Neutrophil (primary cell): ENCODE measurements at regions not wholly inside any gene's neighbourhood (a gene's known extent, or its start where the extent isn't known, plus 50 kb on each side); places are given as distances from the start of the nearest gene placed in this dataset.

Experiments
- H3K27ac ChIP-seq: fragments of 200-600 bp; sonication (generic); 2 replicates; pipeline ENCODE4 v1.5.1; 2016; ENCODE audit warnings: mild to moderate bottlenecking, moderate library complexity
- H3K27me3 ChIP-seq: fragments of 200-600 bp; sonication (generic); 2 replicates; pipeline ENCODE4 v1.6.0; 2016; ENCODE audit warnings: mild to moderate bottlenecking
- H3K36me3 ChIP-seq: fragments of 200-600 bp; sonication (generic); 2 replicates; pipeline ENCODE4 v1.5.1; 2017
- H3K4me1 ChIP-seq, 2 experiments: fragments of 200-600 bp in 1 of 2; sonication (generic) in 1 of 2; 1 replicate in 1 of 2; 2 replicates in 1 of 2; pipeline versions ENCODE4 v1.5.1 to v1.6.1; 2013 to 2016; ENCODE audit warnings: low read depth in 1 of 2, low read length in 1 of 2, mild to moderate bottlenecking in 1 of 2, moderate library complexity in 1 of 2; ENCODE audit not compliant: control insufficient read depth in 1 of 2, insufficient read depth in 1 of 2
- H3K4me3 ChIP-seq, 2 experiments: fragments of 200-600 bp in 1 of 2; sonication (generic) in 1 of 2; 1 replicate in 1 of 2; 2 replicates in 1 of 2; pipeline ENCODE4 v1.5.1; 2013 to 2016; ENCODE audit warnings: low read depth in 1 of 2, low read length in 1 of 2, mild to moderate bottlenecking in 1 of 2, moderate library complexity in 1 of 2
- H3K9me3 ChIP-seq: fragments of 200-600 bp; sonication (generic); 2 replicates; pipeline ENCODE4 v1.5.1; 2016
- TF ChIP-seq, protein P1 (sequence below): fragments of 200-600 bp; sonication (generic); IDR thresholded peaks from 2 replicates; pipeline ENCODE4 v1.5.1; 2016; ENCODE audit warnings: antibody characterized with exemption

DNA sequence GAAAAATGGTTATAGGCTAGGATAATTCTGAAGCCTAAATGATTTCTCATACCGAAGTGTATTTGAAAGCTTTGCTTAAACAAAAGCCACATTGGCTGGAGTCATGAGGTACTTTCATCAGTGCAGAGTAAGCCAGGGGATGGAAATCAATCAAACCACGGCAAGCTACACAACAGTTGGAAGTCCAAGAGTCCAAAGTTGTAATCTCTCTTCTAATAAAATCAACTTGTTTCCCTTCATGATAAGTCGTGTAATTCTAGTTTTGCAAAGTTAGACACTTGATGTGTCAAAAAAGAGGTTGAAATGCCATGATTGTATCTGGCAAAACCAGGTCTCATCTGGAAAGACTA, 250.5 kb upstream of the VEPH1 start:
- Histone ChIP-seq H3K4me3 (no peak overlapping the region), H3K36me3 (no peaks in the 10 kb centered on the region), H3K27me3 (no peaks in the 10 kb centered on the region), H3K9me3 (no peaks in the 10 kb centered on the region), H3K27ac (no peak overlapping the region), H3K4me1 (no peaks in the 10 kb centered on the region)
- TF ChIP-seq, protein P1, sequence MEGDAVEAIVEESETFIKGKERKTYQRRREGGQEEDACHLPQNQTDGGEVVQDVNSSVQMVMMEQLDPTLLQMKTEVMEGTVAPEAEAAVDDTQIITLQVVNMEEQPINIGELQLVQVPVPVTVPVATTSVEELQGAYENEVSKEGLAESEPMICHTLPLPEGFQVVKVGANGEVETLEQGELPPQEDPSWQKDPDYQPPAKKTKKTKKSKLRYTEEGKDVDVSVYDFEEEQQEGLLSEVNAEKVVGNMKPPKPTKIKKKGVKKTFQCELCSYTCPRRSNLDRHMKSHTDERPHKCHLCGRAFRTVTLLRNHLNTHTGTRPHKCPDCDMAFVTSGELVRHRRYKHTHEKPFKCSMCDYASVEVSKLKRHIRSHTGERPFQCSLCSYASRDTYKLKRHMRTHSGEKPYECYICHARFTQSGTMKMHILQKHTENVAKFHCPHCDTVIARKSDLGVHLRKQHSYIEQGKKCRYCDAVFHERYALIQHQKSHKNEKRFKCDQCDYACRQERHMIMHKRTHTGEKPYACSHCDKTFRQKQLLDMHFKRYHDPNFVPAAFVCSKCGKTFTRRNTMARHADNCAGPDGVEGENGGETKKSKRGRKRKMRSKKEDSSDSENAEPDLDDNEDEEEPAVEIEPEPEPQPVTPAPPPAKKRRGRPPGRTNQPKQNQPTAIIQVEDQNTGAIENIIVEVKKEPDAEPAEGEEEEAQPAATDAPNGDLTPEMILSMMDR = no peak

DNA sequence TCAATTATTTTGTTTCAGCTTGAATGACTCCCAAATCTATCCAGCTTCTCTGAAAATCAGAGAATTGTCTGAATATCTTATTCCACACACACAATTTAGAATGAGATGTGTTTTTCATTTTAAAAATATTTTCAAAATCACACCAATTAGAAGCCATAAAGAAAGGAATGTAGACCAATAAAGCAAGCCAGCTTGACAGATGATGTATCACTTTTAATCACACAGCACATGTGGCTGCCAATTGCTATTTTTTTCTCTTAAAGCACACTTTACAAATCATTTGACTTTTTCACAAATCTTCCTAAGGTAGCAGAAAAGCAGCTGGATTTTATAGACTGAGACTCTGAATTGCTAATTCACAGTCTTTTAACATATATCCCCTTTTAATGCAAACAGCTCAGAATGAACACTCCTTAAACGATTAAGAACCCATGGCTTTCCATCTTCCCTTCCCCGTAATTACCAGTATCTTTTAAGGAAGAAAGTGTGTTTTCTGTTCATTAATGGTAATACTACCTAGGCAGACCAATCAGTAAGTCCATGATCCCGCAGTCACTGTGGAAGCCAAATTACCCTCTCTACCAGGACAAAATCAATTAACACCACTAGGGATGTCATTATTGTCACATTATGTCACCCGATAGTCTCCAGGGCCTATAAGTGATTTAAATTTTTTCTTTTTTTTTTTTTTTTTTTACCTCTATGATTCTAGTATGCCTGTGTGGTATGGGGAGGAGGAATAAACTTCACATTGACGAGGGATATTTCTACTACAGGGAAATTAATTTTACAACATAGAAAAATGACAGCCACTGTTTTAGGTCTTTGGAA, 250.0 kb upstream of the VEPH1 start:
- Histone ChIP-seq H3K27ac (no peak overlapping the region), H3K9me3 (no peaks in the 10 kb centered on the region), H3K4me1 (no peaks in the 10 kb centered on the region), H3K36me3 (no peaks in the 10 kb centered on the region), H3K27me3 (no peaks in the 10 kb centered on the region), H3K4me3 (no peak overlapping the region)
- TF ChIP-seq, protein P1 = no peak

DNA sequence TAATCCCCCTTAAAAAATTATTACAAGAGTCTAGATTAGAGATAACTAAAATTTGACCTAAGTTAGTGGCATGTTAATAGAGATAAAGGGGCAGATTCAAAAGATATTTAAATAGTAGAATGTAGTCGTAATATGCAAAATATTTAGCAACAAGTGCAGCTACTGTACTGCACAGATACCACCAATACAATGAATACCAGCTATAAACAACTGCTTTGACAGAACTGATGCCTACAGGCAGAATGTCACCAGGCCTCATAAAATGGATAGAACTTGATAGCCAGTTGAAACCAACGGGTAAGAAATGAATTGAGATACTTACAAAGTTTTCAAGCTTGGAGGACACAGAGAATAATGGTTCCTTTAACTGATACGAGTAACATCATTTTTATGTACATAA, 249.3 kb upstream of the VEPH1 start:
- Histone ChIP-seq H3K27me3 (no peaks in the 10 kb centered on the region), H3K4me1 (no peaks in the 10 kb centered on the region), H3K27ac (no peak overlapping the region), H3K4me3 (no peak overlapping the region), H3K36me3 (no peaks in the 10 kb centered on the region), H3K9me3 (no peaks in the 10 kb centered on the region)
- TF ChIP-seq, protein P1 = no peak

DNA sequence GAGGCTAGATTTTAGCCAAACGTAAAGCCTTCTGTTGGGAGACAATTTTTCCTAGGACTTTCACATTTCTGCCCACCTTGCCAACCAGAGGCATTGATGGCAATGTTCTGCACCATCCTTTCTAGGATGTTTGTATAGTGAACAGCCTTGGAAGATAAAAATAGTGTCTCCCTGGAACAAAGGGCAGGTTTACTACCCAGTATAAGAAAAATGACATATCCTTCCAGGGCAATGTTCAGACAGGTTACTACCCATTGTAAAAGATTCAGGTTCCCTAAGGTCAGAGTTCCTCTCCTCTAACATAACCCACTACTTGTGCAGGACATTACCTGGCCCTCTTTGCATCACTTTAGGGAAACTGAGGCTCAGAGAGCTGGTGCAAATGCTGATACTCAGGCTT, 248.2 kb upstream of the VEPH1 start:
- Histone ChIP-seq H3K27ac (no peak overlapping the region), H3K9me3 (no peaks in the 10 kb centered on the region), H3K4me1 (no peaks in the 10 kb centered on the region), H3K27me3 (no peaks in the 10 kb centered on the region), H3K36me3 (no peaks in the 10 kb centered on the region), H3K4me3 (no peak overlapping the region)
- TF ChIP-seq, protein P1 = no peak

DNA sequence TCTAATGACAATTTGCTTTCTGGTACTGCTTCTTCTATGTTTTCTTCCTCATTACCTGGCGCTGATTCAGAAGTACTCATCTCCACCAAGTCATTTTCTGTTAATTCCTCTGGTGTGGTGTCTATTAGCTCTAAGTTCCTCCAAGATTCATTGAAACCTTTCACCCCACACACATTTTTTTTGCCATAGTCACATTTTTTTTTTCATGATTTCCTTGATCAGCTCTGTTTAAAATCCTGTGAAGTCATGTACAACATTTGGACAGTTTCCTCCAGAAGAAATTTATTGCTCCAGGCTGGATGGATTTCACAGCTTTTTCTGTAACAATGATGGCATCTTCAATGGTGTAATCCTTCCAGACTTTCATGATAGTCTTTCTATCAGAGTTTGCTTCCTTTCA, 243.2 kb upstream of the VEPH1 start:
- Histone ChIP-seq H3K4me3 (no peak overlapping the region), H3K9me3 (peaks cover 3% of the 10 kb centered on the region), H3K4me1 (no peaks in the 10 kb centered on the region), H3K27me3 (no peaks in the 10 kb centered on the region), H3K27ac (no peak overlapping the region), H3K36me3 (no peaks in the 10 kb centered on the region)
- TF ChIP-seq, protein P1 = no peak
